AG04450 (cell line): ENCODE measurements at regions not wholly inside any gene's neighbourhood (a gene's known extent, or its start where the extent isn't known, plus 50 kb on each side); places are given as distances from the start of the nearest gene placed in this dataset.

Source experiments
- CTCF ChIA-PET: fragments of 300-600, 350-600 bp; formaldehyde crosslinking; extraction: SDS; loops from one replicate; lab custom pipeline; 2022; ENCODE audit warnings: antibody characterized with exemption, inconsistent platforms; lab: Charles Lee
- POLR2A ChIA-PET: fragments of 350-600 bp; formaldehyde crosslinking; extraction: SDS; loops from one replicate; lab custom pipeline; 2021; ENCODE audit warnings: antibody characterized with exemption, inconsistent platforms; lab: Yijun Ruan, JAX
- DNase-seq: peaks from one replicate; pipeline ENCODE4 v3.0.0-alpha.2; 2011; ENCODE audit warnings: low read depth, low spot score
- H3K27ac ChIP-seq: one replicate; pipeline ENCODE4 v1.5.1; 2012; ENCODE audit warnings: low read depth, low read length, control low read depth
- H3K27me3 ChIP-seq: one replicate; pipeline ENCODE4 v1.6.0; 2012; ENCODE audit warnings: low read length; ENCODE audit not compliant: control insufficient read depth, insufficient read depth
- H3K4me3 ChIP-seq: 2 replicates; pipeline ENCODE4 v1.5.1; 2011; ENCODE audit warnings: mild to moderate bottlenecking, low read depth, low read length, control low read depth
- H3K9me3 ChIP-seq: 2 replicates; pipeline ENCODE4 v1.5.1; 2012; ENCODE audit warnings: low read length; ENCODE audit not compliant: control insufficient read depth, insufficient read depth
- CTCF ChIP-seq: IDR thresholded peaks from 2 replicates; pipeline ENCODE4 v1.5.1; 2011; ENCODE audit warnings: low read depth, low read length, control low read depth, inconsistent platforms

- Histone ChIP-seq H3K27ac (no peak overlapping the region), H3K27me3 (no peaks in the 10 kb centered on the region), H3K9me3 (no peaks in the 10 kb centered on the region), H3K4me3 (no peak overlapping the region)
- ChIA-PET CTCF (interaction anchor here (0.6 to 5.9 kb wide), 12 partner anchors 10 to 741 kb away, joined by 3 to 66 read pairs (median 4); no protein-coding TSS in a partner anchor), POLR2A (no interaction called here)
- peak; percentile 78 for TF ChIP-seq CTCF
- no peak for DNase-seq
Observed at GRCh38 chr14:71720978-71721624, 211.1 kb upstream of the RGS6 start.

GRCh38 chr14:71721791-71722190 lies 210.4 kb upstream of the RGS6 start:
- no peak for DNase-seq
- no peak for TF ChIP-seq CTCF
- POLR2A ChIA-PET = no interaction called here
- no peaks in the 10 kb centered on the region for H3K9me3 ChIP-seq
- H3K4me3 ChIP-seq = no peak overlapping the region
- H3K27me3 ChIP-seq = no peaks in the 10 kb centered on the region
- no peak overlapping the region for H3K27ac ChIP-seq
- CTCF ChIA-PET = interaction anchor here (1.4 to 5.9 kb wide), 3 partner anchors 11 to 132 kb away, joined by 3 to 66 read pairs (median 14); no protein-coding TSS in a partner anchor

- no peaks in the 10 kb centered on the region for H3K9me3 ChIP-seq
- no peak for DNase-seq
- H3K27me3 ChIP-seq = no peaks in the 10 kb centered on the region
- no peak overlapping the region for H3K27ac ChIP-seq
- TF ChIP-seq CTCF = no peak
- POLR2A ChIA-PET = interaction anchor here (0.5 kb wide), 1 partner anchor 47 kb away, joined by 3 read pairs; no protein-coding TSS in a partner anchor
- CTCF ChIA-PET = interaction anchor here (4.8 kb wide), 1 partner anchor 132 kb away, joined by 28 read pairs; no protein-coding TSS in a partner anchor
- H3K4me3 ChIP-seq = no peak overlapping the region
Observed at GRCh38 chr14:71722885-71723284, 209.3 kb upstream of the RGS6 start.

- no peaks in the 10 kb centered on the region for H3K27me3 ChIP-seq
- no peak overlapping the region for H3K4me3 ChIP-seq
- ChIA-PET POLR2A (no interaction called here), CTCF (interaction anchor here (0.6 to 4.8 kb wide), 3 partner anchors 27 to 180 kb away, joined by 5 to 28 read pairs (median 7); no protein-coding TSS in a partner anchor)
- H3K9me3 ChIP-seq = no peaks in the 10 kb centered on the region
- no peak overlapping the region for H3K27ac ChIP-seq
- no peak for DNase-seq
- no peak for TF ChIP-seq CTCF
Observed at GRCh38 chr14:71725922-71726579, 206.2 kb upstream of the RGS6 start.

GRCh38 chr14:71726580-71727021 lies 205.6 kb upstream of the RGS6 start:
- no peak for TF ChIP-seq CTCF
- ChIA-PET POLR2A (no interaction called here), CTCF (interaction anchor here (0.6 to 4.8 kb wide), 2 partner anchors 129 to 181 kb away, joined by 5 to 28 read pairs; no protein-coding TSS in a partner anchor)
- H3K4me3 ChIP-seq = no peak overlapping the region
- H3K9me3 ChIP-seq = no peaks in the 10 kb centered on the region
- no peak overlapping the region for H3K27ac ChIP-seq
- H3K27me3 ChIP-seq = no peaks in the 10 kb centered on the region
- DNase-seq = no peak
